ENCODE measurements at regions not wholly inside any gene's neighbourhood (a gene's known extent, or its start where the extent isn't known, plus 50 kb on each side); places are given as distances from the start of the nearest gene placed in this dataset.

- TF ChIP-seq, protein P1, sequence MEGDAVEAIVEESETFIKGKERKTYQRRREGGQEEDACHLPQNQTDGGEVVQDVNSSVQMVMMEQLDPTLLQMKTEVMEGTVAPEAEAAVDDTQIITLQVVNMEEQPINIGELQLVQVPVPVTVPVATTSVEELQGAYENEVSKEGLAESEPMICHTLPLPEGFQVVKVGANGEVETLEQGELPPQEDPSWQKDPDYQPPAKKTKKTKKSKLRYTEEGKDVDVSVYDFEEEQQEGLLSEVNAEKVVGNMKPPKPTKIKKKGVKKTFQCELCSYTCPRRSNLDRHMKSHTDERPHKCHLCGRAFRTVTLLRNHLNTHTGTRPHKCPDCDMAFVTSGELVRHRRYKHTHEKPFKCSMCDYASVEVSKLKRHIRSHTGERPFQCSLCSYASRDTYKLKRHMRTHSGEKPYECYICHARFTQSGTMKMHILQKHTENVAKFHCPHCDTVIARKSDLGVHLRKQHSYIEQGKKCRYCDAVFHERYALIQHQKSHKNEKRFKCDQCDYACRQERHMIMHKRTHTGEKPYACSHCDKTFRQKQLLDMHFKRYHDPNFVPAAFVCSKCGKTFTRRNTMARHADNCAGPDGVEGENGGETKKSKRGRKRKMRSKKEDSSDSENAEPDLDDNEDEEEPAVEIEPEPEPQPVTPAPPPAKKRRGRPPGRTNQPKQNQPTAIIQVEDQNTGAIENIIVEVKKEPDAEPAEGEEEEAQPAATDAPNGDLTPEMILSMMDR (conservative IDR thresholded peaks at IDR 0.05; ENCODE audit: low read length): no peak
- no peak for TF ChIP-seq EZH2phosphoT487 (IDR thresholded peaks at IDR 0.05; ENCODE audit: borderline replicate concordance)
These were observed 95.4 kb upstream of the S1PR1 start for GRCh38 chr1:101141376-101141775.
